Neutrophil (primary cell): ENCODE measurements at regions not wholly inside any gene's neighbourhood (a gene's known extent, or its start where the extent isn't known, plus 50 kb on each side); places are given as distances from the start of the nearest gene placed in this dataset.

Experiments used
- H3K27ac ChIP-seq: fragments of 200-600 bp; sonication (generic); 2 replicates; pipeline ENCODE4 v1.5.1; 2016; ENCODE audit warnings: mild to moderate bottlenecking, moderate library complexity
- H3K27me3 ChIP-seq: fragments of 200-600 bp; sonication (generic); 2 replicates; pipeline ENCODE4 v1.6.0; 2016; ENCODE audit warnings: mild to moderate bottlenecking
- H3K36me3 ChIP-seq: fragments of 200-600 bp; sonication (generic); 2 replicates; pipeline ENCODE4 v1.5.1; 2017
- H3K4me1 ChIP-seq, 2 experiments: fragments of 200-600 bp in 1 of 2; sonication (generic) in 1 of 2; 1 replicate in 1 of 2; 2 replicates in 1 of 2; pipeline versions ENCODE4 v1.5.1 to v1.6.1; 2013 to 2016; ENCODE audit warnings: low read depth in 1 of 2, low read length in 1 of 2, mild to moderate bottlenecking in 1 of 2, moderate library complexity in 1 of 2; ENCODE audit not compliant: control insufficient read depth in 1 of 2, insufficient read depth in 1 of 2
- H3K4me3 ChIP-seq, 2 experiments: fragments of 200-600 bp in 1 of 2; sonication (generic) in 1 of 2; 1 replicate in 1 of 2; 2 replicates in 1 of 2; pipeline ENCODE4 v1.5.1; 2013 to 2016; ENCODE audit warnings: low read depth in 1 of 2, low read length in 1 of 2, mild to moderate bottlenecking in 1 of 2, moderate library complexity in 1 of 2
- H3K9me3 ChIP-seq: fragments of 200-600 bp; sonication (generic); 2 replicates; pipeline ENCODE4 v1.5.1; 2016
- TF ChIP-seq, protein P1 (sequence below): fragments of 200-600 bp; sonication (generic); IDR thresholded peaks from 2 replicates; pipeline ENCODE4 v1.5.1; 2016; ENCODE audit warnings: antibody characterized with exemption

DNA sequence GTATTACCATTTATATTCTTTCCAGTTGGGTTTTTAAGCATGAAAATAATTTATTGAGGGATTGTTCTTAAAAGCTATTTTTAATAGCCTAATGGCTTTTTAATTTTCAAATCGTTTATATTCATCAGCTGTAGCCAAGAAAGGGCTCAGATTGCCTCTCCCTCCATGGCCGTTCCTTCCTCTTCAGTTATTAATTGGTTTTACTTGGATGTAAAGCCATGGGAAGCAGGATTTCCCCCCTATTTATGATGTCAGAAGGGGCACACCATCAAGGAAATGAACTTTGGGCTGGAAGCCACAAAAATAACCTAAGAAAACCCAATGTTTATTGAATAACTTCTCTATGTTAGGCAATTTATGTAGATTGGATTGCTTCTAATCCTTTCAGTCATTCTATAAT lies 656.3 kb downstream of the TYW1 start:
- no peaks in the 10 kb centered on the region for H3K9me3 ChIP-seq
- H3K27ac ChIP-seq = no peak overlapping the region
- no peaks in the 10 kb centered on the region for H3K36me3 ChIP-seq
- no peaks in the 10 kb centered on the region for H3K4me1 ChIP-seq
- H3K27me3 ChIP-seq = no peaks in the 10 kb centered on the region
- no peak overlapping the region for H3K4me3 ChIP-seq
- TF ChIP-seq, protein P1, sequence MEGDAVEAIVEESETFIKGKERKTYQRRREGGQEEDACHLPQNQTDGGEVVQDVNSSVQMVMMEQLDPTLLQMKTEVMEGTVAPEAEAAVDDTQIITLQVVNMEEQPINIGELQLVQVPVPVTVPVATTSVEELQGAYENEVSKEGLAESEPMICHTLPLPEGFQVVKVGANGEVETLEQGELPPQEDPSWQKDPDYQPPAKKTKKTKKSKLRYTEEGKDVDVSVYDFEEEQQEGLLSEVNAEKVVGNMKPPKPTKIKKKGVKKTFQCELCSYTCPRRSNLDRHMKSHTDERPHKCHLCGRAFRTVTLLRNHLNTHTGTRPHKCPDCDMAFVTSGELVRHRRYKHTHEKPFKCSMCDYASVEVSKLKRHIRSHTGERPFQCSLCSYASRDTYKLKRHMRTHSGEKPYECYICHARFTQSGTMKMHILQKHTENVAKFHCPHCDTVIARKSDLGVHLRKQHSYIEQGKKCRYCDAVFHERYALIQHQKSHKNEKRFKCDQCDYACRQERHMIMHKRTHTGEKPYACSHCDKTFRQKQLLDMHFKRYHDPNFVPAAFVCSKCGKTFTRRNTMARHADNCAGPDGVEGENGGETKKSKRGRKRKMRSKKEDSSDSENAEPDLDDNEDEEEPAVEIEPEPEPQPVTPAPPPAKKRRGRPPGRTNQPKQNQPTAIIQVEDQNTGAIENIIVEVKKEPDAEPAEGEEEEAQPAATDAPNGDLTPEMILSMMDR = no peak

DNA sequence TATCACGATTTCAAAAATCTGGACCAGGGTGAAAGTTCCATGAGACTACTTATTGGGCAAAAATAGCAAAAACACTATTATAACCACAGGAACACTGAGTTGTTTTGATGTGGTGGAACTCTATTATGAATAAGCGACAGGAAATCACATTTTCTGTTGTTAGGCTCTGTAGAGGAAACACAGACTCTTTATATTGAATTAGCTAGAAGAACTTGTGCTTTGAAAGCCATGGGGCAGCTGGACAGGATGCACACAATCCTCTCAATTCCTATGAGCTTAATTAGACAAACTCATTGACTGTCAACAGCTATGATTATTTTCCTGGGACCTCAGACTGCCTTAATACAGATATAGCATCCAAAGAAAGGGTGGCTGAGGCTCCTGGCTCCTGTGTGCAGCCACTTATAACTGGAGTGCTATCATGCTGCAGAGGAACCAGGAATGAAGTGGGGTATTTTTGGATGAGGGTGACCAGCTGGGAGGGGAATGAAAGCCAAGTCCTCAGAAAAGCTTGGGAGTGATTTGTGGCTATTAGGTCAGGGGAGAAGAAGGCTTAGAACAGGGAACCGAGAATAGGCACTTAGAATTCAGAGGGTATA lies 657.3 kb downstream of the TYW1 start:
- H3K4me1 ChIP-seq = no peaks in the 10 kb centered on the region
- no peaks in the 10 kb centered on the region for H3K27me3 ChIP-seq
- TF ChIP-seq, protein P1 = no peak
- no peak overlapping the region for H3K4me3 ChIP-seq
- no peak overlapping the region for H3K27ac ChIP-seq
- H3K9me3 ChIP-seq = no peaks in the 10 kb centered on the region
- no peaks in the 10 kb centered on the region for H3K36me3 ChIP-seq

DNA sequence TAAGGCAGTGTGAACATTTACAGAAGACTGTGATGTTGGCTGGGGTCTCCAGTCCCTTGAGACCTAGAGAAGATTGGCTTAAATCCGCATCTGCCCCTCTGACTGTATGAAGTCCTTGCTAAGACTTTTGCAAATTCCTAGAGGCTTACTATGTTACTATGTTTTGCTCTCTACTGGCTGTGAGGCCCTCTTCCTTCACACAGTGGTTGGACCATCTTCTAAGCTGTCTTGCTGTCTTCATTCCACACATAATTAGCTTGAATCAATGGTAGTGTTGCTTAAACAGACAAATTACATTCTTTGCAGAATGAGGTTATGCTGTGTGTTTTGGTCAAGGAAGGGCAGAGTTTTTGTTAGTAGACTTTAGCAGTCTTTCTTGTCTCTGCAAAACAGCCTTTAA lies 658.0 kb downstream of the TYW1 start:
- H3K9me3 ChIP-seq = no peaks in the 10 kb centered on the region
- no peaks in the 10 kb centered on the region for H3K27me3 ChIP-seq
- H3K36me3 ChIP-seq = no peaks in the 10 kb centered on the region
- no peak overlapping the region for H3K4me3 ChIP-seq
- H3K27ac ChIP-seq = no peak overlapping the region
- TF ChIP-seq, protein P1 = no peak
- no peaks in the 10 kb centered on the region for H3K4me1 ChIP-seq

DNA sequence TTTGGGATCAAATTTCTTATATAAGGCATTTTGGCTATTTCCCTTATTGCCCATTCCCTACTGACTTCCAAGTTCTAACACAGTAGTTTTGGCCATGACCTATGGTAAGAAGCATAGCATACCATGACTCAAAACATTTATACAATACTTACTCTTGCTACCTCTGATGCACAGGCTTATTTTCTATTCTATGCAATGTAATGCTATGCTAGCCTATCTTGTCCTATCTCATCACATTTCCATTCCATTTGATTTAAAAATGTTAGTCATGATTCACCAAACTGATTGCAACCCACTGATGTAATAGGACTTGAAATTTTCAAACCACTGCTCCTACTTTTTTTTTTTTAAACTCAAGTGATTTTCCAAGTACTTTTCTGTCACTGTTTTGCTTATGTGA lies 658.5 kb downstream of the TYW1 start:
- H3K27me3 ChIP-seq = no peaks in the 10 kb centered on the region
- no peaks in the 10 kb centered on the region for H3K9me3 ChIP-seq
- no peak overlapping the region for H3K27ac ChIP-seq
- H3K36me3 ChIP-seq = no peaks in the 10 kb centered on the region
- TF ChIP-seq, protein P1 = no peak
- no peak overlapping the region for H3K4me3 ChIP-seq
- H3K4me1 ChIP-seq = no peaks in the 10 kb centered on the region

DNA sequence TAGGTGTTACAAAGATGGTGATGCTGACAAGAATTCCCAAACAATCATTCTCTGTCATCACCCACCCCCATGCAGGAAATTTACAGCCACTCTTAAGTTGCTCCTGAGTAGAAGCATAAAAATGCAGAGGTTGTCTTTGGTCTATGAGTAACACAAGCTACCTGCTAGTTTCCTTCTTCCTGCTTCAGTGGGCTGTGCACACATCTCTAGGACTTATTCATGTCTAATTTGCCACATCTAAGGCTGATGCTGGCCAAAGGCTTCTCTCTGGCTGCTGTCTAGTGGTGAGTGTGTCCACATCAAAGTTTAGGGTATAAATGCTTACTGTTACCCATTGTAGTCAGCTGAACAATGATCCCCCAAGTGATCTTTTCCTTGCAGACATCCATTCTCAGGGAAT lies 662.5 kb downstream of the TYW1 start:
- no peaks in the 10 kb centered on the region for H3K36me3 ChIP-seq
- H3K4me1 ChIP-seq = no peaks in the 10 kb centered on the region
- H3K9me3 ChIP-seq = peaks cover 4% of the 10 kb centered on the region
- TF ChIP-seq, protein P1 = no peak
- H3K27ac ChIP-seq = no peak overlapping the region
- no peak overlapping the region for H3K4me3 ChIP-seq
- H3K27me3 ChIP-seq = no peaks in the 10 kb centered on the region

DNA sequence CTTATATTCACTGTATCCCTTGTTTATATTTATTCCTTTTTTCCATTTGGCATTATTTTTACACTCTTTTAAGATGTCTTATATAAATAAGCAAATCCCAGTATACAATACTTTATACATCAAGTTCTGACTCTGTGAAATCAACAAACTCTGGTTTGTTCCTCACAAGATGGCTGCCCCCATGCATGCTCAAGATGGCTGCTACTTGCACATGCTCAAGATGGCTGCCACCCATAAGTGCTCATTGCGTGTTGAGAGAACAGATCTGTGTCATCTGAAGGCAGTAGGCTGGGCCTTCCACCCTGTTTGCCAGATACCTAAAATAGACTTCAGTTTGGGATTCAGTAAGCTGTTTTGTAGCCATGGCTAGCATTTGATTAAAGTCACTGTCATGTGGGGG lies 666.2 kb downstream of the TYW1 start:
- H3K27ac ChIP-seq = no peak overlapping the region
- no peaks in the 10 kb centered on the region for H3K36me3 ChIP-seq
- no peaks in the 10 kb centered on the region for H3K27me3 ChIP-seq
- H3K9me3 ChIP-seq = peaks cover 4% of the 10 kb centered on the region
- TF ChIP-seq, protein P1 = no peak
- H3K4me3 ChIP-seq = no peak overlapping the region
- no peaks in the 10 kb centered on the region for H3K4me1 ChIP-seq
